ENCODE measurements at regions not wholly inside any gene's neighbourhood (a gene's known extent, or its start where the extent isn't known, plus 50 kb on each side); places are given as distances from the start of the nearest gene placed in this dataset.
"Not testable (repeated sequence)": the region's sequence is repeated elsewhere in the genome, so short reads cannot be mapped to it uniquely, and the experiment has no call there.

GRCh38 chr12:127487031-127487430, 779.9 kb upstream of the TMEM132C start:
- Mint-ChIP-seq H3K4me3 (no peak overlapping the region), H3K27me3 (no peaks in the 10 kb centered on the region), H3K4me1 (no peaks in the 10 kb centered on the region), H3K9me3 (peaks cover 7% of the 10 kb centered on the region in 2 donors), H3K27ac (no peak overlapping the region)
- ATAC-seq: no peak
- DNase-seq: no peak

- H3K27ac Mint-ChIP-seq: no peak overlapping the region
- H3K4me3 Mint-ChIP-seq: no peak overlapping the region
- H3K27me3 Mint-ChIP-seq: no peaks in the 10 kb centered on the region
Observed at GRCh38 chr12:127489061-127489460, 777.9 kb upstream of the TMEM132C start.

GRCh38 chr12:127494961-127495915, 771.7 kb upstream of the TMEM132C start:
- Mint-ChIP-seq H3K4me3 (no peak overlapping the region), H3K9me3 (peaks cover 0 to 7% of the 10 kb centered on the region in 2 donors), H3K27me3 (no peaks in the 10 kb centered on the region), H3K27ac (no peak overlapping the region), H3K4me1 (no peaks in the 10 kb centered on the region)
- ATAC-seq (no peak), DNase-seq (no peak)

More at GRCh38 chr12:127489061-127489460, 777.9 kb upstream of the TMEM132C start:
- Mint-ChIP-seq H3K4me1 (no peaks in the 10 kb centered on the region), H3K9me3 (no peaks in the 10 kb centered on the region)
- ATAC-seq: no peak
- DNase-seq: no peak

GRCh38 chr12:127496255-127496654, 770.7 kb upstream of the TMEM132C start:
- no peaks in the 10 kb centered on the region for H3K27me3 Mint-ChIP-seq
- H3K4me3 Mint-ChIP-seq: no peak overlapping the region
- H3K4me1 Mint-ChIP-seq: no peaks in the 10 kb centered on the region
- H3K9me3 Mint-ChIP-seq: peaks cover 0 to 7% of the 10 kb centered on the region in 2 donors
- H3K27ac Mint-ChIP-seq: no peak overlapping the region
- DNase-seq (no peak), ATAC-seq (no peak)

GRCh38 chr12:127500512-127501035, 766.4 kb upstream of the TMEM132C start:
- ATAC-seq (no peak), DNase-seq (no peak)
- no peaks in the 10 kb centered on the region for H3K4me1 Mint-ChIP-seq
- no peaks in the 10 kb centered on the region for H3K27me3 Mint-ChIP-seq
- no peak overlapping the region for H3K4me3 Mint-ChIP-seq
- H3K9me3 Mint-ChIP-seq: peaks cover 6 to 14% of the 10 kb centered on the region in 2 donors
- no peak overlapping the region for H3K27ac Mint-ChIP-seq

GRCh38 chr12:127501916-127502315, 765.1 kb upstream of the TMEM132C start:
- peaks cover 6 to 7% of the 10 kb centered on the region in 2 donors for H3K9me3 Mint-ChIP-seq
- no peaks in the 10 kb centered on the region for H3K27me3 Mint-ChIP-seq
- no peaks in the 10 kb centered on the region for H3K4me1 Mint-ChIP-seq
- ATAC-seq: no peak
- no peak overlapping the region for H3K4me3 Mint-ChIP-seq
- H3K27ac Mint-ChIP-seq: no peak overlapping the region
- no peak for DNase-seq

GRCh38 chr12:127503246-127503645, 763.7 kb upstream of the TMEM132C start:
- ATAC-seq: no peak
- Mint-ChIP-seq H3K9me3 (peaks cover 11 to 12% of the 10 kb centered on the region in 2 donors), H3K27ac (no peak overlapping the region), H3K27me3 (no peaks in the 10 kb centered on the region), H3K4me3 (no peak overlapping the region), H3K4me1 (no peaks in the 10 kb centered on the region)
- no peak for DNase-seq

GRCh38 chr12:127503996-127504395, 763.0 kb upstream of the TMEM132C start:
- H3K9me3 Mint-ChIP-seq: peaks cover 11 to 12% of the 10 kb centered on the region in 2 donors
- ATAC-seq, H3K4me3 Mint-ChIP-seq, H3K4me1 Mint-ChIP-seq, H3K27me3 Mint-ChIP-seq, DNase-seq, H3K27ac Mint-ChIP-seq: not testable (repeated sequence)

- ATAC-seq (no peak), DNase-seq (no peak)
- no peak overlapping the region for H3K4me3 Mint-ChIP-seq
- no peak overlapping the region for H3K27ac Mint-ChIP-seq
- no peaks in the 10 kb centered on the region for H3K27me3 Mint-ChIP-seq
- peaks cover 11 to 14% of the 10 kb centered on the region in 2 donors for H3K9me3 Mint-ChIP-seq
- no peaks in the 10 kb centered on the region for H3K4me1 Mint-ChIP-seq
Observed at GRCh38 chr12:127504874-127505273, 762.1 kb upstream of the TMEM132C start.

GRCh38 chr12:127507341-127507740, 759.6 kb upstream of the TMEM132C start:
- DNase-seq: no peak
- ATAC-seq: no peak
- Mint-ChIP-seq H3K27ac (no peak overlapping the region), H3K27me3 (no peaks in the 10 kb centered on the region), H3K4me1 (no peaks in the 10 kb centered on the region), H3K9me3 (peaks cover 9 to 17% of the 10 kb centered on the region in 2 donors), H3K4me3 (no peak overlapping the region)

- H3K27me3 Mint-ChIP-seq: no peaks in the 10 kb centered on the region
- H3K27ac Mint-ChIP-seq: no peak overlapping the region
- ATAC-seq (no peak), DNase-seq (no peak)
- H3K4me1 Mint-ChIP-seq: no peaks in the 10 kb centered on the region
- peaks cover 9 to 17% of the 10 kb centered on the region in 2 donors for H3K9me3 Mint-ChIP-seq
- no peak overlapping the region for H3K4me3 Mint-ChIP-seq
Observed at GRCh38 chr12:127509066-127509778, 757.7 kb upstream of the TMEM132C start.

GRCh38 chr12:127515941-127516340, 751.0 kb upstream of the TMEM132C start:
- ATAC-seq: no peak
- H3K4me1 Mint-ChIP-seq: no peaks in the 10 kb centered on the region
- H3K4me3 Mint-ChIP-seq: no peak overlapping the region
- no peak for DNase-seq
- H3K9me3 Mint-ChIP-seq: no peaks in the 10 kb centered on the region
- H3K27ac Mint-ChIP-seq: no peak overlapping the region
- H3K27me3 Mint-ChIP-seq: no peaks in the 10 kb centered on the region

GRCh38 chr12:127516467-127516866, 750.5 kb upstream of the TMEM132C start:
- no peak for ATAC-seq
- no peaks in the 10 kb centered on the region for H3K27me3 Mint-ChIP-seq

GRCh38 chr12:127519779-127520178, 747.2 kb upstream of the TMEM132C start:
- no peak for ATAC-seq
- Mint-ChIP-seq H3K27ac (no peak overlapping the region), H3K4me3 (no peak overlapping the region), H3K27me3 (no peaks in the 10 kb centered on the region), H3K9me3 (no peaks in the 10 kb centered on the region), H3K4me1 (no peaks in the 10 kb centered on the region)
- DNase-seq: no peak

More at GRCh38 chr12:127516467-127516866, 750.5 kb upstream of the TMEM132C start:
- Mint-ChIP-seq H3K4me1 (no peaks in the 10 kb centered on the region), H3K9me3 (no peaks in the 10 kb centered on the region), H3K27ac (no peak overlapping the region), H3K4me3 (no peak overlapping the region)
- no peak for DNase-seq

- Mint-ChIP-seq H3K9me3 (no peaks in the 10 kb centered on the region), H3K4me1 (no peaks in the 10 kb centered on the region), H3K27me3 (peaks cover 5% of the 10 kb centered on the region), H3K27ac (no peak overlapping the region), H3K4me3 (no peak overlapping the region)
- no peak for ATAC-seq
- DNase-seq: no peak
Observed at GRCh38 chr12:127526925-127527324, 740.0 kb upstream of the TMEM132C start.

GRCh38 chr12:127528551-127528950, 738.4 kb upstream of the TMEM132C start:
- Mint-ChIP-seq H3K27me3 (peaks cover 7% of the 10 kb centered on the region), H3K4me3 (no peak overlapping the region), H3K27ac (no peak overlapping the region), H3K9me3 (no peaks in the 10 kb centered on the region), H3K4me1 (no peaks in the 10 kb centered on the region)
- ATAC-seq: no peak
- DNase-seq: no peak
